ENCODE measurements at regions not wholly inside any gene's neighbourhood (a gene's known extent, or its start where the extent isn't known, plus 50 kb on each side); places are given as distances from the start of the nearest gene placed in this dataset.
"Not testable (repeated sequence)": the region's sequence is repeated elsewhere in the genome, so short reads cannot be mapped to it uniquely, and the experiment has no call there.

GRCh38 chr14:89537911-89538310 lies 120.9 kb upstream of the FOXN3 start:
- no peak for DNase-seq (ENCODE audit: low read depth in 4 of 4, low spot score in 3 of 4)

DNA sequence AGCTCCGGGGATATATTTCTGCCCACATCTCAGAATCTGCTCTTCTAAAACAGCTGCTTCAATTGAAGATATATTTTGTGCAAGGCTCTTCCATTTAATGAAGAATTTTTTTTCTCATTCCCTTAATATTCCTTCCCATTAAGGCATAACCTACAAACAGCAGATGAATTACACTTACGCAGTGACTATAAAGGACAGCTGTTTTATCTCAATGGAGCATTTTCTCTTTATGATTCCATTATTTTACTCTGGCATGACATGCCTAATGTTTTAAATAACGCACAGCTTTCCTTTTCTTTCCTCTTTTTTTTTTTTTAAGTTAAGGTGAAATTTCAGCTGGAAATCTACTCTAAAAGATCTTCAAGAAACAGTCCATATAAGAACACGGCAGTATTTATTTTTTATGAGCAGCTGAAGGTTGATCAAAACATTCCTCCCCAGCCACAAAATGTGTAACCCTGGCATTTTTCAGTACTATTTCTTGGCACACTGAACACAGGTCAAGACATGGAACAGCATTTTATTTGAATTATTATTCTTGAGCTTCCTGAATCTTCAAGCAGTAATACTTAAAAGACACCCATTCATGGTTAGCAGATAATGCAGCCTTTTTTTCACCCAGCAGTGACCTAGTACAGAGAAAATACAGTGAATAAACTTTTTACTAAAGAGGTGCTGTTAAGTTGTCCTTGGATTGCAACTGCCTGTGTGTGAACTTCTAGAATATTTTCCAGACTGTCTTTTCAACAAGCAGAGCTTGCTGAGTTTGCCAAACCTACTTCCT lies 118.1 kb upstream of the FOXN3 start:
- DNase-seq (ENCODE audit: low read depth in 4 of 4, low spot score in 3 of 4), result peak in 3 of 4 donors; percentile 8 to 12 (median 10)

DNA sequence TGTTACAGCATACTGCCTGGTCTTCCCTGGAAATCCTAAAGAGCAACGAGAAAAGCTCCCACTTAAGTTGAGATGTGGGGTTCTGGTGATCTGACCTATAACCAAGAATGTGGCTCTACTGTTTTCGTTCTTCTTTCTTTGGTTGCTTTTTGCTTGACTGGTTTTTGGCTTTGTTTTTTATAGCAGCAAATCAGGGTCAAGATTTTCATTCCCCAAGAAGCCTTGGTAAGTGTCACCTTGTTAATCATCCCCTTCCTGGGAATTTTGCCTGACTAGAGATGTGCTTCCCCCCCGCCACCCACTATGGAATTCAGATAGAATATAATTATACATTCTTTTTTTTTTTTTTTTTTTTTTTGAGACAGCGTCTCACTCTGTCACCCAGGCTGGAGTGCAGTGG lies 116.7 kb upstream of the FOXN3 start:
- DNase-seq (ENCODE audit: low read depth in 4 of 4, low spot score in 3 of 4), result no peak

DNA sequence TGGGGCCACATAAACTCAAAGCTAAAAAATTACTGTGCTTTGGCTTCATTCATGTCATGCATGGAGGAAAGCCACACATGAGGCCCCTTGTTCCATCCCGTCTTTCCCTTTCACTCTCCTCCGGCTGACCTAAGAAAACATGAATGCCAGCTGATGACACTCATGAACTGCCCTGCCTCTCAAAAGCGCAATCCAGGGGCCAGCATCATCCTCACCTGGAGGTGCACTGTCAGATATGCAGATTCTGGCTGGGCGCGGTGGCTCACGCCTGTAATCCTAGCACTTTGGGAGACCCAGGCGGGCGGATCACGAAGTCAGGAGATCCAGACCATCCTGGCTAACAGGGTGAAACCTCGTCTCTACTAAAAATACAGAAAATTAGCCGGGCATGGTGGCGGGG lies 116.1 kb upstream of the FOXN3 start:
- no peak for DNase-seq (ENCODE audit: low read depth in 4 of 4, low spot score in 3 of 4)

DNA sequence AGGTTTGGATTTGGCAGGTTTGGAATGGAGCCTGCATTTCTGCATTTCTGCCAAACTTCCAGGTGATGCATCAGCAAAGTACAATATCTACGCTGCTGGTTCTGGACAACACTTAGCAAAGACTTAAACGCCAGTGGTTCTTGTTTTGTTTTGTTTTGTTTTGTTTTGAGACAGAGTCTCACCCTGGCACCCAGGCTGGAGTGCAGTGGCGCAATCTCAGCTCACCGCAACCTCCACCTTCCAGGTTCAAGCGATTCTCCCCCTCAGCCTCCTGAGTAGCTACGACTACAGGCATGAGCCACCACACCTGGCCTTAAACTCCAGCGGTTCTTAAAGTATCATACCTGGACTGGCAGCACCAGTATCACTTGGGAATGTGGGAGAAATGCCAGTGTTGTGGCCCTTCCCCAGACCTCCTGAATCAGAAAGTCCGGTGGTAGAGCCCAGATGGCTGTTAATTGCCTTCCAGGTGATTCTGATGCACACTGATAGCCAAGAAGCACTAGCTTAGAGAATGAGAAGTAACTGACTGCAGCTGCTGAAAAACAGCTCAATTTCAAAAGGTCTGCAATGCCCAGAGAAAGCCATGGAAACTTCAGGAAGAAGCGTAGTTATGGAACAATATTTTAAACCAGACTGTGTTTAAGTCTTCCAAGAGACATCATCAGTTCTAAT lies 114.8 kb upstream of the FOXN3 start:
- no peak for DNase-seq (ENCODE audit: low read depth in 4 of 4, low spot score in 3 of 4)

GRCh38 chr14:89524990-89525667 lies 108.1 kb upstream of the FOXN3 start:
- DNase-seq (ENCODE audit: low read depth in 4 of 4, low spot score in 3 of 4), result no peak

GRCh38 chr14:89524412-89524811 lies 107.4 kb upstream of the FOXN3 start:
- no peak for DNase-seq (ENCODE audit: low read depth in 4 of 4, low spot score in 3 of 4)

DNA sequence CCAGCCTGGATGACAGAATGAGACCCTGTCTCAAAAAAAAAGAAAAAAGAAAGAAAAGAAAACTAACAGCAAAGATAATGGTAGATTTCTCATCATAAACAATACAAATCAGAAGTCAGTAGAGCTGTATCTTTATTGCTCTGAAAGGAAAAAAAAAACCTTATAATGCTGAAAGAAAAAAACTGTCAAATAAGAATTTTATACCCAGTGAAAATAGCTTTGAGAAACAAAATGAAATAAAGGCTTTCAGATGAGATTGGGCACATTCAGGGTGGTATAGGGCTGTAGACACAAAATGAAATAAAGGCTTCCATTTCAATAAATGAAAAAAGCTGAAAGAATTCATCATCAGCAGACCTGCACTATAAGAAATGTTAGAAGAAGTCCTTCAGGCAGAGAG lies 105.0 kb upstream of the FOXN3 start:
- no peak for DNase-seq (ENCODE audit: low read depth in 4 of 4, low spot score in 3 of 4)

DNA sequence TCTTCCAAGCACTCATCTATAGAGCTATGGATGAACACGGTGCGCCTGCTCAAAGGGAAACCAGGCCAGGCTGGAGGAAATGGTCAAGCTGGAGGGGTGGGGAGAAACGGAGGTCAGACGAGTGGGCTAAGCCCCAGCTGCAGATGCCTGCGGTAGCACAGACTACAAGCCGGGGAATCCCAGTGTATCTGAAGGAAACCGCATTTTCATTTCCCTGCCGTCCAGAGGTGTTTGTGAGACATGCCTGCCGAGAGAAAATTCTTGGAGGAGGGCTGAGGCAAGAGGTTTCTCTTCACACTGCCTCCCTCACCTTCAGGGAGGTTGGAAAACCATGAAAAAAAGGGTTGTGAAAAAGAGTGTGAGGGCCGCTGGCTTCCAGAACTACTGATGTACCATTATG lies 102.0 kb upstream of the FOXN3 start:
- DNase-seq (ENCODE audit: low read depth in 4 of 4, low spot score in 3 of 4), result no peak

DNA sequence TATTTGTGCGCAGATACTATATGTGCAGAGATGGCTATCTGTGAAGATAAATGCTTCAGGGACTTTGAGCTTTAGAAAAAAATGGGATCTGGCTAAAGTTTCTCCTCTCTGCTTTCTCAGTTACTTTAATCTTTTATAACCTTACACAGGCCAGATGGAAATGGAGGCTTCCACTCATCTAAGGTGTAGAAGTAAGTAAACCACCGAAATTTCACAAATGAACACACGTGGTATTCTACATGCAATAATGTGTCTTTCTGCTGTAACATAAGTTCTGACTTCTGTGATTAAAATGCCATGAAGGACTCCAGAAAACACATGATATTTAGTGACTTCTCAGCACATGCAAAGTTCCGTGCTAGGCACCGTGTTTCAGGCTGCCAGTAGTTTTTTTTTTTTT lies 99.1 kb upstream of the FOXN3 start:
- DNase-seq (ENCODE audit: low read depth in 4 of 4, low spot score in 3 of 4), result no peak

- DNase-seq (ENCODE audit: low read depth in 4 of 4, low spot score in 3 of 4), result no peak
Observed at GRCh38 chr14:89514601-89515000, 97.6 kb upstream of the FOXN3 start.

DNA sequence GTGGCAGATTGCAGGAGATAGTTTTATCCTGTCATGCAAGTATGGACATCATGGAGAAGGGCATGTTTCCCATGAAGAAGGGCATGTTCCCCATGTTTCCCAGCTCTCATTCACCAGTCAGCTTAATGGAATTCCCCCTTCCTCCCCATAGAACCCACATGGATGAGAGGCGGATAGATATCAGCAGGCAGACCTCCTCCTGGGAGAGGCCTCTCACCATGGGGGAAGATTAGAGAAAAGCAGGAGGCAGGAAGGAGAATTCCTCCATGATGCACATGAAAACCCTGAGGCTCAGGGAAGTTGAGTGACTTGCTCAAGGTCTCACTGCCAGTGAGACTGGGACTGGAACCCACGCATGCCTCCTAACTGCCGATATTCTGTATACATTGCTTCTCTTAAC lies 92.9 kb upstream of the FOXN3 start:
- DNase-seq (ENCODE audit: low read depth in 4 of 4, low spot score in 3 of 4), result no peak

DNA sequence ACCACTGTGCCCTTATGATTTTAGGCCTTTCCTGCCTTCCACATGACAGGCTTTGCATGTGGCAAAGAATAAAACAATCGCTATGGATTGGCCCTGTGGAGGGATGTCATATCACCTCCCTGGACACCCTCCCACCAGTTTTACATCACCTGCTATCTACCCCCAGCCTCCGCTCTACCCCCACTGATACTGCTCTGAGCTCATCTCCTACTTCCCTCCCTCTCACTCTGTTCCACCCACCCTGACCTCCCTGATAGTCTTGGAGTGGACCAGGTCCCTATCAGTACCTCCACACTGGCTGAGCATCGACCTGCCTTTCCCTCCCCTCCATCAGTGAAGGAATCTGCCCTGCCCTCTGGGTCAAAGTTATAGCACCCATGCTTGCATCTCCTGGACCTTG lies 91.8 kb upstream of the FOXN3 start:
- no peak for DNase-seq (ENCODE audit: low read depth in 4 of 4, low spot score in 3 of 4)

DNA sequence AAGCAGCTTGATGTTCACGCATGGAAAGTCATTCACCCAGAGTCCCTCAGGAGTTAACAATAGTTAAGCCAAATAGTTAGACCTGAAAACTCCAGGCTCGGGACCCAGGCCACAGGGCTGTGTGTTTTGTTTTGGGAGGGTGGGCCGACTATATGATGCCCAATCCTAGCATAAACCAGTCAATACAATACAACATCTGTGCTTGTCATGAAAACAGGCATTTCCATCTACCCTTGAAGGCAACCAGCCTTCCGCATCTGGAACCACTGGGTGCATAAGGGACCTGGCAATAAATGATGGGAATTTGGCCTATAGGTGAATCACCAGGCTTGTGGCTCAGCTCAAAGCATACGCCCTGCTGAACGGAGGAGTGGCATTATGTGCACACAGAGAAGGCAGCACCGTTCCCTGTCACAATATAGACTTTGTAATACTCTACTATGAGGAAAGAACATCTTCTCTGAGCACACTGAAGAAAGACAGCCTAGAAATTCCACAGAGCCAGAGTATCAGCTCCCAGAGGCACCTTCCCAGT lies 91.0 kb upstream of the FOXN3 start:
- DNase-seq (ENCODE audit: low read depth in 4 of 4, low spot score in 3 of 4), result no peak

- DNase-seq (ENCODE audit: low read depth in 4 of 4, low spot score in 3 of 4), result no peak
Observed at GRCh38 chr14:89507521-89507920, 90.5 kb upstream of the FOXN3 start.

GRCh38 chr14:89506891-89507452 lies 89.9 kb upstream of the FOXN3 start:
- DNase-seq (ENCODE audit: low read depth in 4 of 4, low spot score in 3 of 4), result not testable (repeated sequence)

DNA sequence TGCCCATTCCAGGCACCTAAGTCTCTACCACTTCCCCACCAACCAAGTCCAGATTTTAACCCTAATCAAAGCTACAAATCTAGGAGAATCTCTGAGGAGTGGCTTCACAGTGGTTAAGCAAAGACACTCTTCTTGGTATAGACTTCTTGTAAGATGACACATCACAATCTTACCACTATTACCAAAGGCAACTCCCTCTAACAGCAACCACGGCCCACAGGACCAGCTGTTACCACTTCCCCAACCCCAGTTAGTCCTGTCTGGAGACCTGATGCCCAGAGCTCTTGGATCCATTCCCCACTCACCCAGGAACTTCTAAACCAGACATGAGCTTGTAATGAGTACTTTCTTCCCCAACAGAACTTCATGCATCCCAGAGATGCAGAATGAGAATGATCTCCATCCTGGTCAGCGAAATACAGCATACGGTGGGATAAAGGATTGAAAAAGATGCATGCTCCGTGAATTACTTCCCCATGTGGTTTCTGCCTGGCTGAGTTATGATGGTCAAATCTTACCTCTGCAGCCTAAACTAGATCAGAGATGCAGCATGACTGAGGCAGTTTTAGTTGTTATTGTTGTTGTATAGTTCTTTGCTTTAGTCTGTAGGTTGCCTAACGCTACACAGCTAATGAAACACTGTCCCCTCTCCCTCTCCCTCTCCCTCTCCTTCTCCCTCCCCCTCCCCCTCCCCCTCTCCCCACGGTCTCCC lies 87.7 kb upstream of the FOXN3 start:
- DNase-seq (ENCODE audit: low read depth in 4 of 4, low spot score in 3 of 4), result no peak

GRCh38 chr14:89504091-89504490 lies 87.1 kb upstream of the FOXN3 start:
- no peak for DNase-seq (ENCODE audit: low read depth in 4 of 4, low spot score in 3 of 4)

- DNase-seq (ENCODE audit: low read depth in 4 of 4, low spot score in 3 of 4), result no peak
Observed at GRCh38 chr14:89503431-89503996, 86.5 kb upstream of the FOXN3 start.

DNA sequence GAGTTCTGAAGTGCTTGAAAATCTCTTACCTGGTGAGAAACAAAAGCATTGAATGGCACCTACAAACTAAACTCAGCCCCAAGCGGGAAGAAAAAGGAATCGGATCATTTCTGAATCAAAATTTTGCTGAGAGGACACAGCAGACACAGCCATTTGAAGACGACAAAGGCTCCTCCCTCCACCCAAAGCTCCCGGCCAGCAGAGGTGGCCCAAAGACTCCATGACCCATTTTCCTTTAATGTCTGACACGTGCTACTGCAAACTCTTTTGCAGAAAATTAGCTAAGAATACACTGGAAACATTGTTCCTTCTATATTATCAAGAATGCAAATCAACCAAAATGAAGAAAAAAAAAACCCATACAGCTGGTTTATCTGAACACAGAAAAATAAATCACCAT lies 85.9 kb upstream of the FOXN3 start:
- DNase-seq (ENCODE audit: low read depth in 4 of 4, low spot score in 3 of 4), result no peak
